Hepatocyte (in vitro differentiated cells): ENCODE measurements at regions not wholly inside any gene's neighbourhood (a gene's known extent, or its start where the extent isn't known, plus 50 kb on each side); places are given as distances from the start of the nearest gene placed in this dataset.

ENCODE experiments used
- CTCF ChIP-seq: fragments of 200-600 bp; sonication (generic); IDR thresholded peaks from 2 replicates; pipeline ENCODE4 v1.5.1; 2016; ENCODE audit warnings: antibody characterized with exemption, mild to moderate bottlenecking; ENCODE audit not compliant: poor library complexity
- EZH2 ChIP-seq: fragments of 200-600 bp; sonication (generic); IDR thresholded peaks from 2 replicates; pipeline ENCODE4 v1.6.1; 2016; ENCODE audit warnings: antibody characterized with exemption, mild to moderate bottlenecking, borderline replicate concordance

DNA sequence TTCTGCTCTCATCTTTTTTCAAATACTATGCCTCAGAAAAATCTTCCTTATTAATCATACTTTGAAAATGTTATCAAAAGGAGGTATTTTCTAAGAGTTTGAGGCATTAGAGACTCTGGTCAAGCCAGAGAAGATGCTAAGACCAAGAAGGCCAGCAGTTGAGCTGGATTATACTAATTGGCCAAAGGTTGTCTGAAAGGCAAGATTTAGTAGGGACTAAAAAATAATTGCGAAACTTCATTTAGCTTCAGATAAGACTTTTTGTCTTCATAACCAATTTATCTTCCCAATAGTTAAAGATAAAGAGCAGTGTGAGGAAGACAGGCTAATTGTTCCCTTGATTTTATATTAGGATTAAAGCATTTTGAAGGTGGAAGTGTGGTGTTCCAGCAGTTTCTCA lies 1412.4 kb upstream of the PCDH7 start:
- TF ChIP-seq CTCF (no peak), EZH2 (no peak)
